Caco-2 (cell line): ENCODE measurements at regions not wholly inside any gene's neighbourhood (a gene's known extent, or its start where the extent isn't known, plus 50 kb on each side); places are given as distances from the start of the nearest gene placed in this dataset.

Experiments used
- BruUV-seq: library from RNA; stranded (reverse); fragments of 400-500 nt; replicated peaks from 2 replicates; lab custom pipeline; 2021; lab: Mats Ljungman, UMichigan
- CTCF ChIA-PET: fragments of 300-600 bp; sonication (Branson Sonifier 250); formaldehyde crosslinking; loops from one replicate; lab custom pipeline; 2022; ENCODE audit warnings: antibody characterized with exemption; lab: Charles Lee
- POLR2A ChIA-PET: fragments of 300-600 bp; sonication (Branson Sonifier 250); formaldehyde crosslinking; loops from one replicate; lab custom pipeline; 2022; ENCODE audit warnings: antibody characterized with exemption; lab: Charles Lee
- DNase-seq, 2 experiments: peaks; one replicate each; pipeline versions ENCODE4 v3.0.0 to v3.0.0-alpha.2; 2020 to 2022
- H3K27me3 ChIP-seq: replicated peaks from 2 replicates; pipeline ENCODE4 v1.6.0; 2011; ENCODE audit warnings: low read length; ENCODE audit not compliant: control insufficient read depth, insufficient read depth
- H3K36me3 ChIP-seq: 2 replicates; pipeline ENCODE4 v1.5.1; 2011; ENCODE audit warnings: low read length; ENCODE audit not compliant: control insufficient read depth, insufficient read depth
- H3K4me1 ChIP-seq: fragments of 250-450 bp; sonication (Bioruptor Pico); 2 replicates; pipeline ENCODE4 v1.5.1; 2020; ENCODE audit warnings: mild to moderate bottlenecking
- H3K4me3 ChIP-seq: 2 replicates; pipeline ENCODE4 v1.5.1; 2011; ENCODE audit warnings: low read depth, mild to moderate bottlenecking, control low read depth, low read length
- H3K9me3 ChIP-seq: fragments of 250-450 bp; sonication (Bioruptor Pico); 2 replicates; pipeline ENCODE4 v1.5.1; 2020; ENCODE audit warnings: mild to moderate bottlenecking, moderate library complexity
- H3K27ac Mint-ChIP-seq: one replicate; pipeline ENCODE4 v1.8.0; 2022; ENCODE audit warnings: mixed read lengths; ENCODE audit not compliant: unreplicated experiment
- H3K27me3 Mint-ChIP-seq: one replicate; pipeline ENCODE4 v1.8.0; 2022; ENCODE audit warnings: mixed read lengths; ENCODE audit not compliant: insufficient read depth, unreplicated experiment
- H3K36me3 Mint-ChIP-seq: one replicate; pipeline ENCODE4 v1.8.0; 2022; ENCODE audit warnings: mild to moderate bottlenecking, mixed read lengths; ENCODE audit not compliant: insufficient read depth, unreplicated experiment
- H3K4me1 Mint-ChIP-seq: one replicate; pipeline ENCODE4 v1.8.0; 2022; ENCODE audit warnings: low read depth, mixed read lengths; ENCODE audit not compliant: unreplicated experiment
- H3K4me3 Mint-ChIP-seq: one replicate; pipeline ENCODE4 v1.8.0; 2022; ENCODE audit warnings: mild to moderate bottlenecking, moderate library complexity, mixed read lengths; ENCODE audit not compliant: unreplicated experiment
- H3K9me3 Mint-ChIP-seq: one replicate; pipeline ENCODE4 v1.8.0; 2022; ENCODE audit warnings: mixed read lengths; ENCODE audit not compliant: unreplicated experiment
- intact Hi-C: fragments of 100-400 bp; cut with micrococcal nuclease; formaldehyde crosslinking; loops from one replicate; pipeline ENCODE4 v1.10.0; 2022; ENCODE audit not compliant: unreplicated experiment
- TF ChIP-seq, protein P1 (sequence below), 2 experiments: fragments of 200-600 bp in 1 of 2; IDR thresholded peaks; 1 replicate in 1 of 2; 2 replicates in 1 of 2; pipeline versions ENCODE4 v1.5.1 to v1.8.0; 2011 to 2022; ENCODE audit warnings: antibody characterized with exemption in 1 of 2, control low read depth in 1 of 2, inconsistent platforms in 1 of 2, low read depth in 1 of 2, low read length in 1 of 2, mild to moderate bottlenecking in 1 of 2, moderate library complexity in 1 of 2; ENCODE audit not compliant: insufficient read depth in 1 of 2, severe bottlenecking in 1 of 2, unreplicated experiment in 1 of 2

DNA sequence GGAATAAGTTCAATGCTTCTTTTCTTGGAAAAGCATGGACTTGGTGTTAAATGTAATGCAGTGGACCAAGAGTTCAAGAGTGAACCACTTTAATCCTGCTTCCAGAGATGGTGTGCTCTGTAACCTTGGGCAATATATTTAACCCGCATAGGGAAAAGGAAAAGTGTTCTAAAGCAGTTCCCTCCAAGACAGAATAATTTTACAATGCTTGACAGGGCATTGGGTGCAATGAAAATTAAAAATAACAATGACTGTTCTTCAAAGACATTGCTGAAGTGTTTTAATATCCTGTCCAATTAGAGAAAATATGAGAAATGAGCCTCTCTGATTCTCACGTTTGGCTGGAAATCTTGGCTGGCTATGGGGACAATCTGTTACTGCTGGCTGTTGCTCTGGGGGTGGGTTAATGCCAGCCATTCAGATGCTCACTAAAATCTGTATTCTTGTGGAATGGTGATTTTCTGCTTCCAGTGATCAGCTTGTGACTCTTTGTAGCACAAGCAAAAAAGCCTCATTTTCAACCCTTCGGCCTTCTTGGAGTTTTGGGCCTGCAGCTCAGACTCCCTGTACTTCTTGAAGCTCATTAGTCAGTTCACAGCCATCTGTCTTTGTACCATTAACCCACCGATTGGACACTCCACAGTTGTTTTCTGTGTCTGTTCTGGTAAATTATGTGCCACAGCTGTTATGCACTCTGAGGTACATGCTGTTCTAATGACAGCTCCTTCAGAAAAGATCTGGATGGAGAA is 310.6 kb downstream of the LMO7 start:
- intact Hi-C loops, result no loop called here
- TF ChIP-seq, protein P1, sequence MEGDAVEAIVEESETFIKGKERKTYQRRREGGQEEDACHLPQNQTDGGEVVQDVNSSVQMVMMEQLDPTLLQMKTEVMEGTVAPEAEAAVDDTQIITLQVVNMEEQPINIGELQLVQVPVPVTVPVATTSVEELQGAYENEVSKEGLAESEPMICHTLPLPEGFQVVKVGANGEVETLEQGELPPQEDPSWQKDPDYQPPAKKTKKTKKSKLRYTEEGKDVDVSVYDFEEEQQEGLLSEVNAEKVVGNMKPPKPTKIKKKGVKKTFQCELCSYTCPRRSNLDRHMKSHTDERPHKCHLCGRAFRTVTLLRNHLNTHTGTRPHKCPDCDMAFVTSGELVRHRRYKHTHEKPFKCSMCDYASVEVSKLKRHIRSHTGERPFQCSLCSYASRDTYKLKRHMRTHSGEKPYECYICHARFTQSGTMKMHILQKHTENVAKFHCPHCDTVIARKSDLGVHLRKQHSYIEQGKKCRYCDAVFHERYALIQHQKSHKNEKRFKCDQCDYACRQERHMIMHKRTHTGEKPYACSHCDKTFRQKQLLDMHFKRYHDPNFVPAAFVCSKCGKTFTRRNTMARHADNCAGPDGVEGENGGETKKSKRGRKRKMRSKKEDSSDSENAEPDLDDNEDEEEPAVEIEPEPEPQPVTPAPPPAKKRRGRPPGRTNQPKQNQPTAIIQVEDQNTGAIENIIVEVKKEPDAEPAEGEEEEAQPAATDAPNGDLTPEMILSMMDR (IDR thresholded peaks at IDR 0.05; ENCODE audit: insufficient read depth in 1 of 2, low read depth in 1 of 2, low read length in 1 of 2, severe bottlenecking in 1 of 2, unreplicated experiment in 1 of 2), result no peak
- H3K36me3 ChIP-seq, result no peaks in the 10 kb centered on the region
- H3K4me1 ChIP-seq, result no peaks in the 10 kb centered on the region
- H3K4me3 ChIP-seq, result no peak overlapping the region
- peaks cover 6% of the 10 kb centered on the region for H3K9me3 Mint-ChIP-seq
- no TSS peak for BruUV-seq
- H3K36me3 Mint-ChIP-seq, result no peaks in the 10 kb centered on the region
- no peaks in the 10 kb centered on the region for H3K9me3 ChIP-seq
- no peaks in the 10 kb centered on the region for H3K4me1 Mint-ChIP-seq
- no peaks in the 10 kb centered on the region for H3K27me3 ChIP-seq
- no peak overlapping the region for H3K4me3 Mint-ChIP-seq
- H3K27ac Mint-ChIP-seq, result no peak overlapping the region
- ChIA-PET CTCF (no interaction called here), POLR2A (no interaction called here)
- no peaks in the 10 kb centered on the region for H3K27me3 Mint-ChIP-seq
- no peak for DNase-seq

GRCh38 chr13:75945841-75946482 is 309.8 kb downstream of the LMO7 start:
- no peaks in the 10 kb centered on the region for H3K27me3 ChIP-seq
- ChIA-PET POLR2A (no interaction called here), CTCF (no interaction called here)
- H3K36me3 ChIP-seq, result no peaks in the 10 kb centered on the region
- H3K36me3 Mint-ChIP-seq, result no peaks in the 10 kb centered on the region
- no peak overlapping the region for H3K4me3 Mint-ChIP-seq
- TF ChIP-seq, protein P1 (IDR thresholded peaks at IDR 0.05; ENCODE audit: insufficient read depth in 1 of 2, low read depth in 1 of 2, low read length in 1 of 2, severe bottlenecking in 1 of 2, unreplicated experiment in 1 of 2), result no peak
- no peak overlapping the region for H3K27ac Mint-ChIP-seq
- no peaks in the 10 kb centered on the region for H3K4me1 ChIP-seq
- no peaks in the 10 kb centered on the region for H3K4me1 Mint-ChIP-seq
- no TSS peak for BruUV-seq
- DNase-seq, result no peak
- intact Hi-C loops, result no loop called here
- no peaks in the 10 kb centered on the region for H3K27me3 Mint-ChIP-seq
- no peaks in the 10 kb centered on the region for H3K9me3 ChIP-seq
- peaks cover 6% of the 10 kb centered on the region for H3K9me3 Mint-ChIP-seq
- no peak overlapping the region for H3K4me3 ChIP-seq

DNA sequence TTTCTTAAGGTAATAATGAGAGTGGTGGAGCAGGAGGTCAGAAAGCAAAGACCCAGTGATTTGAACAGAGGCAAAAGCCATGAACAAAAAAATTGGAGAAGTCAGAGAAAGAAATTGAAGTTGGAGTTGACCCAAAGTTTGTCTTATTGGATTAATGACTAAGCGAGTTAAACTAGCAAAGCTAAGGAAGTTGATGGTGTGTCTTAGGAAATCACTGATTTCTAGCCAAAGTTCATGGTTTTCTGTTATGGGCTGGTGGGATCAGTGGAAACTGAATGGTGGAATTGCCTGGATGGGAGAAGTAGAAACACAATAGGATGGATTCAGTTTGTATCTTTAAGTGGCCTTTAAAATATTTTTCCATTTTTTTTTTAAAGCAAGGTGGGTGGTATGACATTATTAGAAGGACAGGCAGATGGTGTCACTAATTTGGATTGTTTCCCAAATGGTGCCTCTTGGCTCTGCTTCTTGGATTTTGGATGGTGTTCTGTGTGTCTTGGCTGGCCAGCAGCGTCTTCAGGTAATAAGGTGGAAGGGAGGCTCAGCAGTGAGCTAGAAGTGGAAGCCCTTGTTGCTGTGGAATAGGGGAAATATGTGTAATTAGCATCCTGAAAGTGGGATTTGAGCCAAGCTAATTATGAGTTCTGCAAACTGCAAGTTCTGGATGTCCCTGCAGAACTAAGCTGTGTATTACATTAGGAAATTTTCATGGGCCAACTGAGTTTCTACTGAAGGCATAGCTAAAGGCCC is 302.9 kb downstream of the LMO7 start:
- H3K9me3 ChIP-seq, result no peaks in the 10 kb centered on the region; the same call in 1 of the 2 replicates
- H3K36me3 ChIP-seq, result no peaks in the 10 kb centered on the region
- Mint-ChIP-seq H3K4me1 (no peaks in the 10 kb centered on the region), H3K27me3 (no peaks in the 10 kb centered on the region), H3K9me3 (no peaks in the 10 kb centered on the region), H3K36me3 (no peaks in the 10 kb centered on the region), H3K27ac (no peak overlapping the region), H3K4me3 (no peak overlapping the region)
- BruUV-seq, result no TSS peak
- H3K4me1 ChIP-seq, result no peaks in the 10 kb centered on the region
- H3K4me3 ChIP-seq, result no peak overlapping the region
- TF ChIP-seq, protein P1 (IDR thresholded peaks at IDR 0.05; ENCODE audit: insufficient read depth in 1 of 2, low read depth in 1 of 2, low read length in 1 of 2, severe bottlenecking in 1 of 2, unreplicated experiment in 1 of 2), result no peak
- DNase-seq, result no peak
- ChIA-PET POLR2A (no interaction called here), CTCF (no interaction called here)
- H3K27me3 ChIP-seq, result no peaks in the 10 kb centered on the region
- intact Hi-C loops, result no loop called here
